ENCODE measurements at regions not wholly inside any gene's neighbourhood (a gene's known extent, or its start where the extent isn't known, plus 50 kb on each side); places are given as distances from the start of the nearest gene placed in this dataset.
"Not testable (repeated sequence)": the region's sequence is repeated elsewhere in the genome, so short reads cannot be mapped to it uniquely, and the experiment has no call there.

DNA sequence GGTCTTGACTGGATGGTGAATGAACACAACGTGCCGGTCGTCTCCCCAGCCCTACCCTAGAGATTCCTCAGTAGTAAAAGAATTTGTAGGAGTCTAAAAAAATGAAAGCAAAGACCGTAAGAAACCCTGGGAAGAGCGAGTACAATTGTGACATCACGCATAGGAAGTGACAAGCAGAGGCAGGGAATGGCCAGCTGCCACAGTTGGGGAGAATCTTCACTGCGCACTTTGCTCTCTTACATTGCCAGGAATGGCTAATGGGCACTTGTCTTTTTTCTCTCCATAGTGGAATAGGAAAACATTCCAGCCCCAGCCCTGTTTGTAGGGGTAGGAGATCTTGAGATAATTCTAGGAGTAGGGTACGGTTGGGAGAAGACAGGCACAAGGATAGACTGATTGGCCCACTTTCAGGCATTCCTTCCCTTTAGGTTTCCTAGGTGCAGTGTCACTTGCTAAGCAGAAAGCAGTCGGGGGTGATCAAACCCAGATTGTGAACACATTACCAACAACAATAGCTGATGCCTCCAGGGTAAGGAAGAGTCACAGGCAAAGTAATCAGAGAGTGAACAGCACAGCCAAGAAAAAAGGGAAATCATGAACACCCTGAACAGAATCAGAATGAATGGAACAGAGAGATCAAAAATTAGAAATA is 302.7 kb downstream of the MAN2A1 start:
- no peak for DNase-seq

DNA sequence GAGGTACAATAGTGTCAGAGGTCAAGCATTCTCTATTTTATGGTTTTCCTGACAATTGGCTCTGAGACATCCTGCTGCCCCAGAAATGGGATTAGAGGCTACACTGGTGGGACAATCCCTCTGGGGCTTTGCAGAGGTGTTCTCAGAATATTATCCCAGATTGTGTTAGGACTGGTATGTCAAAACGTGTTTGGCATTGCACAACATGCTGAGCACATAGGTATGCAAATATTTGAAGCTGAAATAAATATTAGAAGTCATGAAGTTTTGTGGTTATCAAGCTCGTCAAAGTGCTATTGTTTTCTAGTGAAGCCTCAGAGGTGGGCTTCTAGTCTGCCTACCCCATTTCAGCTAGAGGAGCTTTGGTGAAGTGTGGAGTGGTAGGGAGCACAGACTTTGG is 304.4 kb downstream of the MAN2A1 start:
- no peak for DNase-seq

DNA sequence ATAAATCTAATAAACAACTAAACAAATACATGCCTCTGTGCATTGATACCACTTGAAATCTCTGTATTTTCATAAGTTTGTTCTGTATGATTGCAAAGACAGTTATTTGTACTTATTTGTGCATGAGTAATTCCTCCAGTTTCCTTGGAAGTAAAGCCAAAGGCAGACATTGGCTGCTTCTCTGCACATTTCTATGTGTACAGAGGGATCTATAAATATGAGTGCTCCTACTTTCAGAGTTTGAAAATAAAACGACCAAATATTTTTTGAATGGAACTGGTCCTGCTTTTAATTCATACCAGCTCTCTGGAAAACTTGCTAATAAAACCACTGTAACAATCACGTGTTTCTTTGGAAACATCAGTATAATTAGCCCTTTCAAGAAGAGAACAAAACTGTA is 306.5 kb downstream of the MAN2A1 start:
- DNase-seq, result no peak

DNA sequence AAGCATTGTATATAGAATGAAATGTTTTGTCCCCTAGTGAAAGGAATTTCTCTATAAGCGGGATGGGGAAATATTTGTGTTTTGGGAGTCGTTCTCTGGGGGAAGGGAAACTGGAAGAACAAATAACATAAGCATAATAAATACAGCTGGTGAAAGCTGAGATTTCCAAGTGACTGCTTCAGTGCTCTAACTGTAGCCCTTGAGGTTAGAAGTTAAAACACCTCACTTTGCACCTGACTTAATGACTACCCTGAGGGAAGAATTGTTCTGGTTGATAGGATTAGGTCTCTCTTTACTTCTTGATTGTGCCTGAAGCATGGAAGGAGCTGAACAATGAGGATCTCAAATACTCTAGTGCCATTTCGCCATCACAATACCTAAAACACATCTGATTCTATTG is 307.4 kb downstream of the MAN2A1 start:
- no peak for DNase-seq

DNA sequence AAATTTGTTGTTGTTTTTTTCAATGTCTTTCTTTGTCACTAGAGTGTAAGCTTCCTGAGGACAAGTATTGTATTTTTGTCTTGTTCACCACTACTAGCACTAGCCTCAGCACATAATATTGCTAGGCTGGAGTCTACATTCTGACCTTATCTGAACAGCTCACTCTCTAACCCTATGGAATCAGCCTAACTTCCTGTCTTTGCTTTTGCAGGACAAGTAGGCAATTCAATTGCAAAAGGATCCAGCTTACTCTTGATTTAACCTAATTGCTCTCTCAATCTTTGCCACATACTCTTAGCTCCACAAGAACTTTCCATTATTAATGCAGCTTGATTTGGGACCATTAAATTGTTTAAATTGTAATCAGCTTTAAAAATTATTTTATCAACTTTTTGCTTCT is 308.5 kb downstream of the MAN2A1 start:
- no peak for DNase-seq

DNA sequence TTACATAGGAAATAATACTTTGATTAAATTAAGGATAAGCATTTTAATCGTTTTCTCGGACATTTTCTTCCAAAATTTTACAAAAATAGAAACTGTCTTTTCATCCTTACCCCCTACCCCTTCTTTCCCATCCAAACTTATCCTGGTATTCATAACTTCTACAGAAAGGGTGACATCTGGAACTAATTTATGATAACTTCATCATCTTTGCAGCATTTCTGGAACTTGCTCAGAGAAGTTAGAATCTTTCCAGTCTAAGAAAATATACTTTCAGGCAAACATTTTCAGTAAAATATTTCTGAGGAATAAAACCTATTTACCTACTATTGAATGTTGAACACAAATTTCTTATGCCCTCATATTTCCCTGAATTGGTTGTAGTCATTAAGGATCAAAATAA is 309.0 kb downstream of the MAN2A1 start:
- no peak for DNase-seq

DNA sequence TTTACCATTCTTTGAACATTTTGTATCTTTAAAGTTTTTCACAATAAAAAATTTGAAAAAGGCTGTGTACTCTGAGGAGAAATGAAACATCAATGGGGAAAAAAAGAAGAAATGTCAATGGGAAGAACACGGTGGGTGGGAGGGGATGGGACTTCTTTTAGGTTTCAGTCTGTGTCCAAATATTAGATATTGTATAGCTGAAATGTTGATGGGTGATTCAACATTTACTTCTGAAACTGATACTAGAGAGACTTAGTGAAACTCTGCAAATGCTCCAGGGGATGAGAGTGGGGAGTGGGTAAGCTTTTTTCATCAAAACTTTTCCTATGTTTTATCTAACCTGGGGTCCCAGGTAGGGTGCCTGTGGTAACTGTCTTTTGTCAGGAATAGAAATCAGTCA is 311.9 kb downstream of the MAN2A1 start:
- DNase-seq, result no peak

DNA sequence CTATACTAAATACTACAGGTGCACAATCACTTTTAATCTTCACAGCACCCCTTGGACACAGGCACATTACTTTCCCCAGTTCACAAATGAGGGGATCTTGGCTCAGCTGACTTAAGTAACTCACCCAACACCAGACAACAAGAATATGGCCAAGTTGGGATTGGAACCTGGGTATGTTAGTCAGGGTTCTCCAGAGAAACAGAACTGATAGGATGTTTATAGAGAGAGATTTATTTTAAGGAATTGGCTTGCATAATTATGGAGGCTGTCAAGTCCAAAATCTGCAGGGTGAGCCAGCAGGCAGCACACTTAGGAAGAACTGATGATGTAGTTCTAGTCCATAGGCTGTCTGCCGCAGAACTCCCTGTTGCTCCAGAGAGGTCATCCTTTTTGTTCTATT is 312.9 kb downstream of the MAN2A1 start:
- DNase-seq, result no peak

DNA sequence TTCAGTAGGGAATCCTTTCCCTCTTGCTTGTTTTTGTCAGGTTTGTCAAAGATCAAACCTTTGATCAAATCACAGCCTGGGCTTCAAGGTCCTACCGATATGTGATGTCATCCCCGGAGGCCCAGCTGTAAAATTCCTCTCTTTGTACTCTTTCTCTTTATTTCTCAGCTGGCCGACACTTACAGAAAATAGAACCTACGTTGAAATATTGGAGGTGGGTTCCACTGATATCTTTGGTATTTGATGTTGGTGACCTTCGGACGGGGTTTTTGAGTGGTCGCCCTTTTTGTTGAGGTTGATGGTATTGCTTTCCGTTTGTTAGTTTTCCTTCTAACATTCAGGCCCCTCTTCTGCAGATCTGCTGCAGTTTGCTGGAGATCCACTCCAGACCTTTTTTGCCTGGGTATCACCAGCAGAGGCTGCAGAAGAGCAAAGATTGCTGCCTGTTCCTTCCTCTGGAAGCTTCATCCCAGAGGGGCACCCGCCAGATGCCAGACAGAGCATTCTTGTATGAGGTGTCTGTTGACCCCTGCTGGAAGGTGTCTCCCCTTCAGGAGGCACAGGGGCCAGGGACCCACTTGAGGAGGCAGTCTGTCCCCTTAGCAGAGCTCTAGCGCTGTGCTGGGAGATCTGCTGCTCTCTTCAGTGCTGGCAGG is 316.3 kb downstream of the MAN2A1 start:
- DNase-seq, result not testable (repeated sequence)

DNA sequence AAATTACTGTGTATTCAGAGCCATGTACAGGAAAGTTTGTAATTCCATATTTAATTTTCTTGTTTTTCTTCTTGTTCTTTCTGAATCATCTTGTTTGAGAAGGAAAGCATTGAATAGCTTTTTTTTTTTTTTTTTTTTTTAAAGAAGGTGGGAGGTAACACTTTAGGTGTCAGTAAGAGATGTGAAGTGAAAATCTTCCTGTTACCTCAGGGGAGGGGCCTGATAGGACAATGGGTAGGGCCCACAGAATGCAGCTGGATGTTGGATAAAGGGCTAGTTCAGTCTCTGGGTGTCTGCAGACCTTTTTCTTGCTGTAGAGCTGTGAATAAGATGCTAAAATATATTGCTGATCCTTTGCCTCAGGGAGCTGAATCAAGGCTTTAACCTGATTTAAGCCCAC is 317.4 kb downstream of the MAN2A1 start:
- DNase-seq, result no peak

DNA sequence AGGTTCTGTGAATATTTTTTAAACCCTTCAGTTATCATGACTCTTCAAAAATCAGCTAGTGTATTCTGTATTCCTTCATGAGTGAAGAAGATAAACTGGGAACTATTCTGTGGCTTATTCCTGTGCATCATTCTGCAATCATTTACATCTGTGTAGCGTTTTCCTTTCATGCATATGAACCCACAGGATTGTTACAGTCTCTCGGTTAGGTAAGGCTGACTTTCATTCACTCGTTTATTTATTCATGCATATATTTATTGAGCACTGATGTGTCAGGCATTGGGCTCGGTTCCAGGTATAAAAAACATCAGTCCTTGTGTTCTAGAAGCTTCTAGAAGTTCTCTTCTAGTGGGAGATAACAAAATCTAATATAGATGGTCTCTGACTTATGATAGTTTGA is 318.4 kb downstream of the MAN2A1 start:
- no peak for DNase-seq

DNA sequence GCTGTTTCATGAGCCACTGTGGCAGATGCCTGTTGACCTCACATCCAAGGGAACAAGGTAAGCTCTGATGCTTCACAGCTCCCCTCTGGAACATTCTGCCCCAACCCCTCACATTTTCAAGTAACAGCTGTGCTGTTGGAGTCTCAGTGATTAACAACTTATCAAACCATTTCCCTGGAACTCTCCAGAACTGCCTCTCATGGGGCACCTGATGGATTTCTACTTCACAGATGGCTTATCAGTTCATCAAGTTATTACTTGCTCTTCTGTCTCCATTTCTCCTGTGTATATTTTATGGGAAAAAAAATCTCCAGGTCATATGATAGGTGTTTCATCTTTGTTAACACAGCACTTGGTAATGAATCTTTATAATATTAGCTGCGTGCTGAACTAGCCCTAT is 322.4 kb downstream of the MAN2A1 start:
- no peak for DNase-seq

DNA sequence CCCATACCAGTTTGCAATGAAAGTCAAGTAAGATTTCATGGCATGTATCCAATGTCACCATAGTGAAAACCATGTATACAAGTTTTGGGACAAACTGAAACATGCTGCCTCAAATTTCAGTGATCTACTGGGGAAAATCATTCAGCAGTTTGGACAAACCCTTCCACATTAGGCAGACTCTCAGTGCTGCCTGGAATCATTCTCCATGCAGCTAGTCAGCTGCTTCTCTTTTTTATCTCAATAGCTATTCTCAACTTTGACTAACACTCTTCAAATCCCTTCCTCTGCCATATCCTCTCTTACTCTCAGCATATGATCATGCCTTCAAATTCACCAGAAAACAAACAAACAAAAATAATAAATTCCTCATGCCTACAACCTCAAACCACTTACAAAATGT is 323.3 kb downstream of the MAN2A1 start:
- DNase-seq, result no peak

DNA sequence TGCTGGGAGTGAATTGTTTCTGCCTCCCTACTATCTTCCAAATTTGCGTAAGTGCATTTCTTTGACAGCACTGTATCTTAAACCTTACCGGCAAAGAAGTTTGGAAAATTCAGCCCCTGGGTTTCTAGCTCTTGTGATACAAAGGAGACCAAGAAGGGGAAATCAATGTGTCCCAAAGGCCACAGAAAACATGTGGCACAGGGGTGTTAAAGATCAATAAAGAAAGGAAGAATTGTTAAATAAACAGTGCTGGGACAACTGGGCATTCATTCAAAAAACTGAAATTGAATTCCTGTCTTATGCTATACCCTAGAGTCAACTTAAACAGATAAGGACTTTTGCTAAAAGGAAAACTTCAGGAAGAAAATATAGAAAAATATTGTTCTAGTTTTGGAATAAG is 328.1 kb downstream of the MAN2A1 start:
- DNase-seq, result no peak

DNA sequence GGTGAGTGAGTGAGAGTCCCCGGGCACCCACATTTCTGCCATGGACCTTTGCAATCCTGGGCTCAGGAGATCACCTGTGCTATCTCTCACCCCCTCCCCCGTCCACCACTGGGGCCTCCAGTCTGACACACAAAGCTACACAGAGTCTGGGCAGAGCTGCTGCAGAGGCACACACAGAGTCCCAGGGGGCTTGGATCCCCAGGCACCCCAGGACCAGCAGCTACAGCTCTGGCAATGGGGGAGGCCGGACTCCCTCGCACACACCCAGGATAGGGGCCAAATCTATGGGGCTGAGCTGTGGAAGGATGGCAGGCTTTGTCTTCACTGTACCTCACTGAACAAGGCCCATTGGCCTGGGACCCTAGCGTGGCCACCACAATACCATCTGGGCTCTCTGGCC is 328.8 kb downstream of the MAN2A1 start:
- no peak for DNase-seq

DNA sequence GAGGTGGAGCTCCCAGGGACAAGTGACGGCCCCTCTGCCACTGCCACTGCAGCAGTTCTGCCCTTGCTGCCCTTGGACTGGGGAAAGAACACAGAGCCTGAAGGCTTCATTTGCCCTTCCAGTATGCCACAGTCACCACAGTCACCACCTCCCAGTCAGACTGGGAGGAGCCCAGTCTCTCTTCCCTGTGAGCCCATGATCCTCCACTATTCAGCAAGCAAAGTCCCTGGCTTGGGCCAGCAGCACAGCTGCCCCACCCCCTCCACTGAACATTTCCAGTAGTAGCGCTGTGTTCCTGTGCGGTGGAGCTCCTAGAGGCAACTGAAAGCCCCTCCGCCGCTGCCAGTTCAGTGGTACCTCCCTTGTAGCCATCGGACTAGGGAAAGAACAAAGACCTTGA is 329.4 kb downstream of the MAN2A1 start:
- no peak for DNase-seq

DNA sequence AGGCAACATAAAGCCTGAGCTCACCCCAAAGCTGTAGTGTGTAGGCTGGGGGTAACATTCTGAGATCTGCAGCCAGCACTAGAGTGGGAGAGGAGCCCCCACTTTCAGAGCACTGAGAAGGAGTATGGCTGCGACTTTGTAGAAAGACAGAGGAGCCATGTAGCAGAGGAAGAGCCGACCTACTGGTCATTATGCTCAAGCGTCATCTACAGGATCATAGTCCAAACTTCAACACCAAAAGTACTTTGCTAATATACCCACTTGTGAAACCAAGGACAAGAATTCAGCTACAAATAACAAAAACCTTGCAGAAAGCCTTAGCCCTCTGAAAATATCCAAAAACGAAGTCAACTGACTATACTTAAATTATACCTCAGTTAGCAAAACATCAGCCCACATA is 330.1 kb downstream of the MAN2A1 start:
- DNase-seq, result no peak

DNA sequence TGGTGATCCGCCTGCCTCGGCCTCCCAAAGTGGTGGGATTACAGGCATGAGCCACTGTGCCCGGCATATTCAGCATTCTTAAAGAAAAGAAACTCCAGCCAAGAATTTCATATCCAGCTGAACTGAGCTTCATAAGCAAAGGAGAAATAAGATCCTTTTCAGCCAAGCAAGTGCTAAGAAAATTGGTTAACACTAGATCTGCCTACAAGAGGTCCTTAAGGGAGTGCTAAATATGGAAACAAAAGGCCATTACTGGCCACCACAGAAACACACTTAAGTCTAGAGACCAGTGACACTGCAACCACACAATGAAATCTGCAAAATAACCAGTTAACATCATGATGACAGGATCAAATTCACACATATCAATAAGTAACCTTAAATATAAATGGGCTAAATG is 331.5 kb downstream of the MAN2A1 start:
- no peak for DNase-seq

DNA sequence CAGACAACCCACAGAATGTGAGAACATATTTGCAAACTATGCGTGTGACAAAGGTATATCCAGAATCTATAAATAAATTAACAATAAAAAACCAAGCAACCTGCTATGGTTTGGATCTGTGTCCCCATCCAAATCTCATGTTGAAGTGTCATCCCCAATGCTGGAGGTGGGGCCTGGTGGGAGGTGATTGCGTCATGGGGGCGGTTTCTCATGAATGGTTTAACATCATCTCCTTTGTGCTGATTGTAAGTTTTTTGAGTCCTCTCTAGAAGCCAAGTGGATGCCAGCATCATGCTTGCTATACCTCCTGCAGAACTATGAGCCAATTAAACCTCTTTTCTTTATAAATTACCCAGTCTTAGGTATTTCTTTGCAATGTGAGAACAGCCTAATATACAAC is 335.4 kb downstream of the MAN2A1 start:
- DNase-seq, result no peak

DNA sequence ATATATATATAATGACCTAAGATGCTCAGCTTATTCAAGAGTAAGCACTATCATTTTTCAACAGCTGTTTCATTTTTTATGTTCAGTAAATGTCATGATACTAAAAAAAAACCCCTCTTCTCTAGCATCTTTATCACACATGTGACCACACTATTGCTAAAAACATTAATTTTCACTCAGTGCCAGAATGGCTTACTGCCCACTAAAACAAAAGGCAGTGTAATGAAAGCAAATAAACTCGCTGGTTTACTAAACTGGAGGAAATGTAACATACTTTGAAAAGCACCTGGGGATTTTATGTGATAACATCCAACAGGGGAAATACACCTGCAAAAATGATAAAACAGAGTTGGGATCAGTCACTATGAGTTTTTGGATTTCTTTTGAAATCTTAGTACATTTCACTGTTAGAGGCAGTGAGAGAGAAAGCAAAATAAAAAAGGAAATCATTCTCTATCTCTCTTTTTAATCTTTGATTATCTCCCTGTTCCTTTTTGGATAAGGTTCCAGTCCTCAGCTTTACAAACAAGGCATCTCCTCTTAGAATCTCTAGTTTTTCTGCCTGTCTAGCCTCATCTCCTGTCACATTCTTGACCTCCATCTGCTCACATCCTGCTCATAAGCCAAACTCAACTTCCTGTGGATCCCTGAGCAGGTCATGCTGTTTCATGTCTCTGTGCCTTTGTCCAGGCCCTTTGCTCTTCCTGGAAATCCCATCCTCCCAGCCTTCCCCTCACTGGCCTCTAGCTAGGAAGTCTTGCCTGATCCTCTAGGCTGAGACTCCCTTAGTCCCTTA is 338.0 kb downstream of the MAN2A1 start:
- DNase-seq, result no peak

DNA sequence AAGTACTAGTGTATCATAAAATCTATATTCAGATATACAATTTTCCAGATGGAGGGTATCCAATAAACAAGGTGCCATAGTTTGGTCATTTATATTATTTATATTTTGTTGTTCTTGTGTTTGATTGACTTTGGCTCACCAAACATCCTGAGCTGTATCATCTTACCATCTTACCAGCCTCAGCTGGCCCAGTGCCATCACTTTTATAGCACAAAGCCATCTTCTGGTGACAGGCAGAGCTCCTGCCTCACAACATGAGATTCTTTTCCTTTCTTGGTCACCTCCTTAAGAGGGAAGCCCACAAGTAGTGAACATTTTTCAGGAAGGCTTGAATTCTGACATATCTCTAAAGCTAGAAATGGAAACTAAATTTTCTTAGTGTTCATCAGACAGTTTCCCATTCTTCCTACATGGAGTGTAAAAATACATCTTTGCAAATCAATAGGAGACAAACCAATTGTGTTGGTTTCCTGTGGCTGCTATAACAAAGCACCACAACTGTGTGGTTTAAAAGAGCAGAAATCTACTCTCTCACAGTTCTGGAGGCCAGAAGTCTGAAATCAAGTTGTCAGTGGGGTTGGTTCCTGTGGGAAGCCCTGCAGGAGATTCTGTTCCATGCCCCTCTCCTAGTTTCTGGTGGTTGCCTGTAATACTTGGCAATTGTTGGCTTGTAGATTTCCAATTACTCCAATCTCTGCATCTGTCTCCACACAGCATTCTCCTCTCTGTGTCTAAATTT is 341.8 kb downstream of the MAN2A1 start:
- no peak for DNase-seq

DNA sequence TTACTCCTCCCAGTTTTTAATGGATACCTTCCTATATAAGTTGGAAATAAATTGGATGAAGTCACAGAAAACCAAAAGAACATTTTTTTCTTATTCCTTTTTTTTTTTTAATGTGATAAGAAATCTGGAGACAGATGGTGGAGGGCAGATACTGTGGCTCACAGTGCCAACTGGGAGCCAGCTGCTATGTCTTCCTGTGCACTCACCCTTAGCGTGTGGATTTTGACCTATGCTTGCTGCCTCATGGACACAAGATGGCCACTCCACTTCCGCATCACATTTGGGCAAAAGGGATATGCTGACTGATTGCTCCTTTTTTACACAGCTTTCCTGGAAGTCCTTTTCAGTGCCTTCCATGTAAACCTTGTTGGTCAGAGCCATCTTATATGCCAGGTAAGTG is 342.6 kb downstream of the MAN2A1 start:
- DNase-seq, result no peak

DNA sequence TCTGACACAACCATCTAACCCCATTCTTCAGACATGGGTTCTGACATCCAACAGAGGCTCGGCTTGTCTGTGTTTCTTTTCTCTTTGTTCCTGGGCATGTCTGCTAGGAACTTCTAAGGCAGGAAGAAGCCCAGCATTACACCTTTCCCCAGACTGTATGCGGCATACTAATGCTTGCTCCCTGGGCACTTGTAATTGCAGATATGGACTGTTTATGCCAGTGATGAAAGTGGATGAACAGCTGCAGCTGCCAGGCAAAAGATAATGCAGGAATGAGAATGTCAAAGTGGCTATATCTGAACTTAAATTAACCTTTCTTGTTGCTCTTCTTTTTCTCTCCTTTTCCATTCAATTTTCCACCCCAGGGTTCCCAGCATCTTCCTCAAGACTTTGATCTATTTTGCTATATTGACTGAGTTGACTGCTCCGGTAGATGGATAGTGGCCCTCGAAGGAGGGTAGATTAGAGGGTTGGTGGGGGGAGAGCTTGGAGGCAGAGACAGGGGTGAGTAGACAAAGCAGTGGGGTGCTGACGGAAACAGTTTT is 344.4 kb downstream of the MAN2A1 start:
- DNase-seq, result no peak
